Brain microvascular endothelial cell (primary cell): ENCODE measurements at regions not wholly inside any gene's neighbourhood (a gene's known extent, or its start where the extent isn't known, plus 50 kb on each side); places are given as distances from the start of the nearest gene placed in this dataset.

Experiments
- DNase-seq: peaks from one replicate; pipeline ENCODE4 v3.0.0-alpha.2; 2020
- H3K27ac ChIP-seq: fragments of 250-450 bp; sonication (Bioruptor Pico); 2 replicates; pipeline ENCODE4 v1.5.1; 2020; ENCODE audit warnings: mild to moderate bottlenecking, moderate library complexity
- H3K27me3 ChIP-seq: fragments of 250-450 bp; sonication (Bioruptor Pico); replicated peaks from 2 replicates; pipeline ENCODE4 v1.5.1; 2020; ENCODE audit warnings: mild to moderate bottlenecking
- H3K36me3 ChIP-seq: fragments of 250-450 bp; sonication (Bioruptor Pico); replicated peaks from 2 replicates; pipeline ENCODE4 v1.5.1; 2020; ENCODE audit warnings: mild to moderate bottlenecking
- H3K4me3 ChIP-seq: 2 replicates; pipeline ENCODE4 v1.5.1; 2011; ENCODE audit warnings: low read depth, mild to moderate bottlenecking, control low read depth, low read length, moderate library complexity
- CTCF ChIP-seq: IDR thresholded peaks from 2 replicates; pipeline ENCODE4 v1.5.1; 2011; ENCODE audit warnings: low read depth, mild to moderate bottlenecking, moderate library complexity, low read length, control low read depth, inconsistent platforms; ENCODE audit errors: missing control alignments
- in situ Hi-C: cut with HindIII; loops from 2 replicates; pipeline ENCODE4 v1.10.0; 2017; ENCODE audit warnings: low sequenced_read_pairs, low pct_ligation_motif_present

DNA sequence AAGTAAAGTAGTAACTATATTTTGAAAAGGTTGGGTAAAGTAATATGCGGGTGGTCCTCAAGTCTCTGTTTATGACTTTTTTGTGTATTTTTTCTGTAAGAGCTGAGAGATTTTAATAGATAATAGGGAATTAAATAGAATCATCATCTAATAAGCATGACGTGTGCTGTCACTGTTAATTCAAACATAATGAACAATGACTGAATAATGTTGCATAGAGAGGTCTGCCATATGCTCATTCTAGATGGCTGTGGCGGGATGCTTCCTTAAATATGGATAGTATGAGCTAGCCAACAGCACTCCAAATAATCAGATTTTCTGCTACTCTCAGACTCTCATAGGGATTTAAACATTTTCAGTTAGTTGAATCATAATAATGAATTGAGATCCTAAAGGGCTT is 302.8 kb upstream of the RBMS3 start:
- no peaks in the 10 kb centered on the region for H3K36me3 ChIP-seq
- DNase-seq = no peak
- no peaks in the 10 kb centered on the region for H3K27me3 ChIP-seq
- no peak overlapping the region for H3K4me3 ChIP-seq
- no peak for TF ChIP-seq CTCF
- in situ Hi-C loops = no loop called here
- no peak overlapping the region for H3K27ac ChIP-seq

- TF ChIP-seq CTCF = no peak
- no peak overlapping the region for H3K27ac ChIP-seq
- no peak for DNase-seq
- no peaks in the 10 kb centered on the region for H3K27me3 ChIP-seq
- no peaks in the 10 kb centered on the region for H3K36me3 ChIP-seq
- in situ Hi-C loops = no loop called here
- no peak overlapping the region for H3K4me3 ChIP-seq
Observed at GRCh38 chr3:28980131-28980530, 300.7 kb upstream of the RBMS3 start.

DNA sequence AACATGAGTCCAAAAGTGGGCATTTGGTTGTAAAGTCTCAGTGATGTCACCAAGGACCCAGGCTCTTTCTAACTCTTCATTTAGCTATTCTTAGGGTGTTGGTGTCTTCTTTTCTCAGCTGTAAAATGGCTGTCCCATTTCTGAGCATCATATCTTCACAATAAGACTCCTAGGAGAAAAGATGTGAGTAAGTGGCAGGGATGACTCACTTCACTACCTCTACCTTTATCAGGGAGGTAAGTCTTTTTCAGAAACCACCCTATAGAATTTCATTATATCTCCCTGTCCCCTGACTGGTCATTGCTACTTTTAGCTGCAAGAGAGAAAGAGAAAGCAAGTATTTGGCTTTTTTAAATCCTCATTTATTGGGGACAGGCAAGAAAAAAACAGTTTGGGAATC is 300.2 kb upstream of the RBMS3 start:
- no peaks in the 10 kb centered on the region for H3K27me3 ChIP-seq
- H3K4me3 ChIP-seq = no peak overlapping the region
- in situ Hi-C loops = no loop called here
- no peak for TF ChIP-seq CTCF
- H3K27ac ChIP-seq = no peak overlapping the region
- no peak for DNase-seq
- H3K36me3 ChIP-seq = no peaks in the 10 kb centered on the region

DNA sequence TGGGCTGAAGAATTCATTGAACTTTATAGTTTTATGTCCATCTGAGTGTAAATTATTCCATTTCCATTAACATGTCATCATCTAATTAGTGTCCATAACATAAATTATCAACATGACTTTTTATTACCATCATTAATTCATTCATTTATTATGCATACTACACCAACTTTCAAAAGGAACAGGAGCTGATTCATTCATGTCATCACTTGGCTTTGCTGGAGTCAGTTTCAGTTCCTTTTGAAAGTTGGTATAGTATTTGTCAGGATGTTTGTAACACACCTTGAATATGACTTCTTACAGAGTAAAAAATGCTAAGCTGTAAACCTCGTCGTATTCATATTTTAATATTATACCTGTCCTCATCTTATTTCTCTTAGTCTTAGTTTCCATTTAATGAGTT is 298.0 kb upstream of the RBMS3 start:
- no peak overlapping the region for H3K4me3 ChIP-seq
- in situ Hi-C loops = no loop called here
- H3K27me3 ChIP-seq = no peaks in the 10 kb centered on the region
- H3K27ac ChIP-seq = no peak overlapping the region
- no peaks in the 10 kb centered on the region for H3K36me3 ChIP-seq
- DNase-seq = no peak
- no peak for TF ChIP-seq CTCF

DNA sequence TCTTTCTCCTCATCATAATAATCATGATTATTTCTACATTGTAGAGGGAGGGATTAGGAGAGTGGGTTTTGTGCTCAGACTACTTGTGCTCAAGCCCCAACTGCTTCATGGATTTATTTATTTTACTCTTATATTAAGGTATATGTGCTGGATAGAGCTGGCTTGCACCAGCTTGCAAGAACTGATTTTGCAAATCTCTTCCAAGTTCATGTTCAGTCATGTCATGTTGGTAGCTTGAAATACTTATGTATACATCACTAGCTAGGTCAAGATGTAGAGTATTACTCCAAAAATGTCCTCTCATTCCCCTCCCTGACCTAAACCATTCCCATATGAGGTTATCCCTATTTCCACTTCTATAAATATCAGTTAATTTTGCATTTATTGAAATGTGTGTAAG is 293.9 kb upstream of the RBMS3 start:
- Histone ChIP-seq H3K4me3 (no peak overlapping the region), H3K27me3 (no peaks in the 10 kb centered on the region), H3K27ac (no peak overlapping the region), H3K36me3 (no peaks in the 10 kb centered on the region)
- no peak for TF ChIP-seq CTCF
- in situ Hi-C loops = no loop called here
- DNase-seq = no peak

GRCh38 chr3:28989646-28990089 is 291.2 kb upstream of the RBMS3 start:
- DNase-seq = peak; percentile 52
- Histone ChIP-seq H3K27ac (no peak overlapping the region), H3K36me3 (no peaks in the 10 kb centered on the region), H3K27me3 (no peaks in the 10 kb centered on the region), H3K4me3 (no peak overlapping the region)
- no peak for TF ChIP-seq CTCF
- in situ Hi-C loops = no loop called here
